Uterus (tissue), 3 donors: ENCODE measurements at regions not wholly inside any gene's neighbourhood (a gene's known extent, or its start where the extent isn't known, plus 50 kb on each side); places are given as distances from the start of the nearest gene placed in this dataset.

Experiments used
- DNase-seq, 2 donors: peaks; one replicate each; pipeline ENCODE4 v3.0.0-alpha.2; 2019 to 2020
- H3K27ac ChIP-seq, 2 donors: fragments of 200-600 bp; sonication (generic); 1 replicate in 1 of 2; 2 replicates in 1 of 2; pipeline ENCODE4 v1.5.1; 2016 to 2018
- H3K27me3 ChIP-seq, 2 donors: fragments of 200-600 bp; sonication (generic); one replicate each; pipeline ENCODE4 v1.5.1; 2018 to 2019; ENCODE audit warnings: control low read depth in 1 of 2
- H3K36me3 ChIP-seq, 2 donors: fragments of 200-600 bp; sonication (generic); one replicate each; pipeline ENCODE4 v1.5.1; 2019; ENCODE audit warnings: control low read depth in 1 of 2
- H3K4me1 ChIP-seq, 2 donors: fragments of 200-600 bp; sonication (generic); one replicate each; pipeline ENCODE4 v1.5.1; 2018 to 2019; ENCODE audit warnings: control low read depth in 1 of 2
- H3K4me3 ChIP-seq, 2 donors: fragments of 200-600 bp; sonication (generic); 1 replicate in 1 of 2; 2 replicates in 1 of 2; pipeline ENCODE4 v1.5.1; 2018 to 2019; ENCODE audit warnings: mild to moderate bottlenecking in 1 of 2
- H3K9me3 ChIP-seq, 2 donors: fragments of 200-600 bp; sonication (generic); one replicate each; pipeline ENCODE4 v1.5.1; 2019; ENCODE audit warnings: control low read depth in 1 of 2
- POLR2A ChIP-seq, 2 donors: fragments of 450-650 bp; IDR thresholded peaks; one replicate each; pipeline ENCODE4 v1.6.1; 2016; ENCODE audit warnings: antibody characterized with exemption in 2 of 2, mild to moderate bottlenecking in 1 of 2, moderate library complexity in 1 of 2
- intact Hi-C: fragments of 100-400 bp; cut with DNase I; formaldehyde crosslinking; loops from one replicate; pipeline ENCODE4 v1.15.1; 2023; ENCODE audit warnings: low total_unique reads
- TF ChIP-seq, protein P1 (sequence below), 4 experiments: fragments of 200-600 bp in 2 of 4; fragments of 450-650 bp in 2 of 4; sonication (generic) in 2 of 4; IDR thresholded peaks; one replicate each; pipeline ENCODE4 v1.5.1; 2016 to 2019; ENCODE audit warnings: antibody characterized with exemption in 4 of 4, mild to moderate bottlenecking in 2 of 4, moderate library complexity in 1 of 4
- donor health status: DM: yes; HTN: yes; CAD: no.

DNA sequence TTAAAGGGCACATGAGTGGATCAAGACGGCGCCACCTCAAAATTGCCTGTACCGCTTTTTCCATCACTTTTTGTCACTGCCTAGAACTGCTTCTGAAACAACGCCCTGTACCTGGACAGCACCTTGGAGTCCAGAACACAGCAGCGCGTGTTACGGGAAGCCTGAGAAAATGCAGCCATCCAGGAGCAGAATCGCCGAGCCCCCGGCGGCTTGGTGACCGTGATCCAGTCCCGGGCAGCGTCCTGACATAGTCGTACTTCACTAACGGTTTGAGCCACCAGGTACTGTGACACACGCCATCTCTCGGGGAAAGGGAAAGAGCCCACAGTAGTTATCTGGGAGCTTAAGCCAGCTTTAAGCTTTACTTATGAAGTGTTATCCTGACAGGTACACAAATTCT lies 168.9 kb upstream of the SALL3 start:
- Histone ChIP-seq H3K27me3 (peaks cover 0 to 4% of the 10 kb centered on the region in 2 donors), H3K27ac (no peak overlapping the region), H3K4me1 (no peaks in the 10 kb centered on the region), H3K4me3 (no peak overlapping the region), H3K9me3 (no peaks in the 10 kb centered on the region), H3K36me3 (no peaks in the 10 kb centered on the region)
- intact Hi-C loops, result no loop called here
- DNase-seq, result no peak
- TF ChIP-seq, protein P1, sequence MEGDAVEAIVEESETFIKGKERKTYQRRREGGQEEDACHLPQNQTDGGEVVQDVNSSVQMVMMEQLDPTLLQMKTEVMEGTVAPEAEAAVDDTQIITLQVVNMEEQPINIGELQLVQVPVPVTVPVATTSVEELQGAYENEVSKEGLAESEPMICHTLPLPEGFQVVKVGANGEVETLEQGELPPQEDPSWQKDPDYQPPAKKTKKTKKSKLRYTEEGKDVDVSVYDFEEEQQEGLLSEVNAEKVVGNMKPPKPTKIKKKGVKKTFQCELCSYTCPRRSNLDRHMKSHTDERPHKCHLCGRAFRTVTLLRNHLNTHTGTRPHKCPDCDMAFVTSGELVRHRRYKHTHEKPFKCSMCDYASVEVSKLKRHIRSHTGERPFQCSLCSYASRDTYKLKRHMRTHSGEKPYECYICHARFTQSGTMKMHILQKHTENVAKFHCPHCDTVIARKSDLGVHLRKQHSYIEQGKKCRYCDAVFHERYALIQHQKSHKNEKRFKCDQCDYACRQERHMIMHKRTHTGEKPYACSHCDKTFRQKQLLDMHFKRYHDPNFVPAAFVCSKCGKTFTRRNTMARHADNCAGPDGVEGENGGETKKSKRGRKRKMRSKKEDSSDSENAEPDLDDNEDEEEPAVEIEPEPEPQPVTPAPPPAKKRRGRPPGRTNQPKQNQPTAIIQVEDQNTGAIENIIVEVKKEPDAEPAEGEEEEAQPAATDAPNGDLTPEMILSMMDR (IDR thresholded peaks at IDR 0.05), result no peak
- TF ChIP-seq POLR2A (IDR thresholded peaks at IDR 0.05), result no peak

DNA sequence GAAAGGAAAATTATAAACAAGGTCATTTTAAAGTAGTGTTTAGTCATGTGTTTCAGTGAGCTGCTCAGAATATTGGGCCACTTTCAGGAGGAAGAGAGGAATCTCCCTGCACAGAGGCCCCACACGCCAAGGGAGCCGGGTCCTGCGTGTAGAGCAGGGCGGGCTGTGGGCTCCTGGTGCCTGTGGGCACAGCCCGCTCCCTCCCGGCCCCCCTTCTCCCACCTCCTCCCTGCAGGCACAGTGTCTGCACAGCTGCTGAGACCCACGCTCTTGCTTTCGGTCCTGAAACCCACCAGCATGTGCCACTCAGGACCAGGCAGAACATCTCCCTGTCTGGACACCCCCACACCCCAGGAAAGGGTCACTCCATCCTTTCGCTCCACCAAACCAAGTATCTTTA lies 167.6 kb upstream of the SALL3 start:
- H3K4me1 ChIP-seq, result no peaks in the 10 kb centered on the region
- no peaks in the 10 kb centered on the region for H3K9me3 ChIP-seq
- intact Hi-C loops, result no loop called here
- H3K36me3 ChIP-seq, result no peaks in the 10 kb centered on the region
- DNase-seq, result no peak
- no peak overlapping the region for H3K4me3 ChIP-seq
- H3K27ac ChIP-seq, result no peak overlapping the region
- no peak for TF ChIP-seq POLR2A (IDR thresholded peaks at IDR 0.05)
- TF ChIP-seq, protein P1 (IDR thresholded peaks at IDR 0.05), result no peak
- H3K27me3 ChIP-seq, result peaks cover 0 to 4% of the 10 kb centered on the region in 2 donors

DNA sequence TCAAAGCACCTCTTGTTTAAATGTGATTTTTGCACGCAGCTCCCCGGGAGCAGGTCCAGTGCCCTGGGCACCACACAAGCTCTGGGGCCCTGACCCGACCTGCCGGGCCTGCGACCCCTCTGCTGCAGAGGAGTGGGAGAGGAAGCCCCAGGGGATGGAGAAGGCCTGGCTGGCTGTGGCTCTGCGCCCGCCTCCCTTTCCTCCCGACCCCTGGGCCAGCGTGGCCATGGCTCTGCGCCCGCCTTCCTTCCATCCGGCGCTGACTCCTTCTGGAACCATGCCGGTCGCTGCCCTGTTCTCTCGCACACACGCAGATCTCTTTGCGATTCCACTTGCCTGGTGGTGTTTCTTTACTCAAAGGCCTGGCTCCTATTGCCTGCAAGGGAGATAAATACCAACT lies 166.5 kb upstream of the SALL3 start:
- Histone ChIP-seq H3K4me1 (no peaks in the 10 kb centered on the region), H3K4me3 (no peak overlapping the region), H3K27ac (no peak overlapping the region), H3K9me3 (no peaks in the 10 kb centered on the region), H3K27me3 (peaks cover 0 to 4% of the 10 kb centered on the region in 2 donors), H3K36me3 (no peaks in the 10 kb centered on the region)
- TF ChIP-seq POLR2A (IDR thresholded peaks at IDR 0.05), result no peak
- TF ChIP-seq, protein P1 (IDR thresholded peaks at IDR 0.05), result no peak
- no peak for DNase-seq
- intact Hi-C loops, result no loop called here

DNA sequence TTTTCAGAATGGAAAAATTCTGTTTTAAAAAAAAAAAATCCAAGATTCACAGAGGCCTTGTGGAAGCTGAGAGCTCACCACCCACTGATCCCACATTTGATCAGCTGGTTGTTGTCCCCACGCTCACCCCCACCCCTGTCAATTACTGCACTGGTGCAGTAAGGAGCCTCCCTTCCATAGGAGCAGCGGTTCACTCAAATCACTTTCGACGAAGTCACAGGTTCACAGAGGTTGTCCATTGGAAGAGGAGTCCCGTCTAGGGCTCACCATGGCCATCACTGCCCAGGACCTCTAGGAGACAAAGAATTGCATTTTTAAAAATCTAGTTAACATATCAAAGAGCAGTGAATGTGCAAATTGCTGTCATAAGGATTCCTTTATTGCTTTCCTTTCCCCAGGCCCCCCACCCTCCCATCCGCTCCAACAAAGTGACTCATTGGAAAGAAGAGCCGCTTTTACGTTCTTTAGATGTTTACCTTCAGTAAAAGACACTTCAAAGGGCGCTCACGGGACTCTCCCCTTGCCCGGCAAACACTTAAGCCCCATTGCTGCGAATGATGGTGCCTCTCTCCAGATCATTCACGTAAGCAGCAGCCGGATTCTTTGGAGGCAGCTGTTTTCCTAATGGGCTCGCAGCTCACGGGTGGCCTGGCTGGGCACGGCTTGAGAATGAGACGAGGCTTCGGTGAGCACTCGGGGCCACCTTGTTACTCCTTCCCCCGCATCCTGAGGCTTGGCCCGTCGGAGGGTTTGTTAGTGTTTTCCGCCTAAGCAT lies 165.5 kb upstream of the SALL3 start:
- intact Hi-C loops, result no loop called here
- no peak for DNase-seq
- Histone ChIP-seq H3K27me3 (peaks cover 0 to 4% of the 10 kb centered on the region in 2 donors), H3K9me3 (no peaks in the 10 kb centered on the region), H3K27ac (no peak overlapping the region), H3K4me1 (no peaks in the 10 kb centered on the region), H3K4me3 (no peak overlapping the region), H3K36me3 (no peaks in the 10 kb centered on the region)
- TF ChIP-seq, protein P1 (IDR thresholded peaks at IDR 0.05), result no peak
- TF ChIP-seq POLR2A (IDR thresholded peaks at IDR 0.05), result no peak

DNA sequence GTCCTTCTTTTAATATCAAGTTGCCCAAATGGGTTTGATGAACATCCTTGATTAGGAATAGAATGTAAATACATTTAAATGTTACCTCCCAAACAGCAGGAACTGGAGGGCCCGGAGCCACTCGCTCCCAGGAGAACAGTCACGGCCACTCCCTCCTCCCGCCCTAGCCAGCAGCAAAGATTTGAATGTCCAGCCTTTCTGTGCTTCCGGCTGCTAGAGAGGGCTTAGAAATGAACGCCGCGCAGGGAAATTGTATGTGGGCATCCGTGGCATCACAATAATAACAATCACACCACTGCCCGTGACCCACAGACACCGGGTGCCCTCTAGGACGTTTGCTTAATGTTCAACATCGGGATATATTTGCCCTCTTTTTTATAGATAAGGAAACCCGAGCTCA lies 164.9 kb upstream of the SALL3 start:
- Histone ChIP-seq H3K27ac (no peak overlapping the region), H3K9me3 (no peaks in the 10 kb centered on the region), H3K4me3 (no peak overlapping the region), H3K36me3 (no peaks in the 10 kb centered on the region), H3K27me3 (peaks cover 0 to 4% of the 10 kb centered on the region in 2 donors), H3K4me1 (no peaks in the 10 kb centered on the region)
- intact Hi-C loops, result no loop called here
- no peak for TF ChIP-seq POLR2A (IDR thresholded peaks at IDR 0.05)
- TF ChIP-seq, protein P1 (IDR thresholded peaks at IDR 0.05), result no peak
- DNase-seq, result no peak
